SKM-1 (cell line): ENCODE measurements at regions not wholly inside any gene's neighbourhood (a gene's known extent, or its start where the extent isn't known, plus 50 kb on each side); places are given as distances from the start of the nearest gene placed in this dataset.
"Not testable (repeated sequence)": the region's sequence is repeated elsewhere in the genome, so short reads cannot be mapped to it uniquely, and the experiment has no call there.

Experiments
- DNase-seq: peaks from one replicate; lab custom pipeline; 2025; ENCODE audit not compliant: unreplicated experiment; lab: John Stamatoyannopoulos, UW

DNA sequence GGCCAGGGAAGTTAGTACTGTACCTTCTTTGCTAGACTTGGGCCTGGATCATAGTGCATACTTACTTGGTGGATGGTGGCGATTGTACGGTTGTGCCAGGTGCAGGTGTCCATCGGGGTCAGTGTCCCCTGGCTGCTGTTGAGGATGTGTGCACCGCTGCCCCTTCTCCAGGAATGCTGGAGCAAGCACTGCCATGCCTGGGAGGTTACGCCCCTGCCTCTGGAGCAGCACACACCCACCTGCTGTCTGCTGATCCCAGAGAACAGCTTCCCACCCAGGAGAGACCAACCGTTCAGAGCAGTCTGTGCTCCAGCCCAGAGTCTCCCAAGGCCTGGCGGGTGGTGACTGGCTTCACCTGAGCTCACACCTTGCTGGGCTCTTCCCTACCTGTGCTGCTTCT is 286.8 kb upstream of the HS6ST1 start:
- no peak for DNase-seq

DNA sequence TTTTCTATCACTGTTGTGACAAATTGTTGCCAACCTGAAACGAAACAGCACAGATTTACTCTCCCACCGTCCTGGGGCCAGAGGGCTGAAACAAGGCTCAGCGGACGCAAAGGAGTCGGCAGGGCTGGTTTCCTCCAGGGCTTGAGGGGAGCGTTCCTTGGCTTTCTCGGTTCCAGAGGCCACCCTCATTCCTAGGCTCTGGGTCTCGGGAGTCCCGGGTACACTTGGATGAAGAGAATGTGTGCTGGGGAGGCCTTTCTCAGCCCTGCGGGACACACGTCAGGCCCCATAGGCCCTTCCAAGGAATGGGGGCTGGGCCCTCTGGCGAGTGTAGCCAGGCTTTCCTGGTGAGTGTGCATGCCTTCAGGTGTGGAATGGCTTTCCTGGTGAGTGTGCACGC is 287.3 kb upstream of the HS6ST1 start:
- DNase-seq = no peak

- DNase-seq = no peak
Measured at GRCh38 chr2:128606837-128607236, 288.2 kb upstream of the HS6ST1 start.

- DNase-seq = no peak
Measured at GRCh38 chr2:128607440-128607839, 288.8 kb upstream of the HS6ST1 start.

DNA sequence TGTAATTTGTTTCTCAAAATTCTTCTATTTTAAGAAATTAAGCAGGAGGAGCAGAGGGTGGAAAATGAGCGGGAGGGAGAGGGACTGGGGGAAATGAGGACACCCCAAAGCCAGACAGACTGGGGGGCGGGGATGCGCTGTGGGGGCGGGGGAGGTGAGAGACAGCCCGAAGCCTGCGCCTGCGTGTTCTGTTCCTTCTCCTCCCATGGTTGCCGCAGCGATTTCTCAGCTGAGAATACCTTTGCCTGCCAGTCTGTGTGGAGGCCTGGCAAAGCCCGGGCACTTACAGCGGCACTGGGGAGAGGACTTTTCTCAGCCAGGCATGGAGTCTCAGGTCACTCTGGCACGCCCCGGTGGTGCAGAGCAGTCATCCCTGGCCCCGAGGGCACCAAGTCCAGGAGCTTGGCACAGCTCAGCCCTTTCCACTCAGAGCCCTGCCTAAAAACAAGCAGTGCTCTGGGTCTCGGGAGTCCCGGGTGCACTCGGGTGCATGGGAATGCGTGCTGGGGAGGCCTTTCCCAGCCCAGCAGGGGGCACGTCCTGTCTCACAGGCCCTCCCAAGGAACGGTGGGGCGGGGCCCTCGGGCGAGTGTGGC is 289.3 kb upstream of the HS6ST1 start:
- DNase-seq = no peak

DNA sequence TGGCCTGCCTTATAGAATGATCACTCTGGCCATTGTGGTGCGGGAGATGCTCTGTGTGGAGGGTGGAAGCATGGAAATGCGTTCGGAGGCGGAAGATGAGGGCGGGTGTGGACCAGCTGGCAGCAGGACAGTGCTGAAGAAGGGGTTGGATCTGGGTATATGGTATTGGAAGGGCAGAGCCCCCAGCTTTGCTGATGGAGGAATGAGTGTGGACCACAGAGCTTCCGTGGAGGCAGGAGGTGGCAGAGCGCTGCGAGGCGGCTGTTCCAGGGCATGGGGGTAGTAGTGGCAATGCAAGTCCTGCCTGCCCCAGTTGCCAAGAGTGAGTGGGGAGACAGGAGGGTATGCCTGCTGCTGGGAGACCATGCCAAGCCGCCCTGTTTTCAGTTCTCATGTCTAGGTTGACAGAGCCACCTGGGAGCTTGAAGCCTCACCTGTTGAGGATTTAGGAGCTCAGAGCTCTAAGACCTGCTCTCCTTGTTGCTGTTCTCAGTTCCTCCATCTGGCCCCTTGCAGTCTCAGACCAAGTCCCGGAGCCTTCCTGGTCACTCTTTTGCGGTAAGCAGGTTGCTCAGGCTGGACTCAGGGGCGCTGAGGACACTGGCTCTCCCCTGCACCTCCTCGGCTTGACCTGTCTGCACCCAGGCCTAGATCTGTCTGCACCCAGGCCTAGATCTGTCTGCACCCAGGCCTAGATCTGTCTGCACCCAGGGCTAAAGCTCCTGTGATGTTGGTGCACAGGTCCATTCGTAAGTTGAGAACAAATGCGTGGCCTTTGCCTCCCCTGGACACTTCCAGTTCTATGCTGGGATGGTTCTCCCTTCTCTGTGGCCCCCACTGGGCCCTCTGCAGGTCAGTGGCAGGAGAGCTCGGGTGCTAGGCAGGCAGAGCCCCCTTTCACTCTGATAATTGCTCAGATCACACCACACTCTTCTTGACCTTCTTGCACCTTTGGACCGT is 290.5 kb upstream of the HS6ST1 start:
- DNase-seq = no peak

GRCh38 chr2:128610496-128610895 is 291.8 kb upstream of the HS6ST1 start:
- DNase-seq = no peak

DNA sequence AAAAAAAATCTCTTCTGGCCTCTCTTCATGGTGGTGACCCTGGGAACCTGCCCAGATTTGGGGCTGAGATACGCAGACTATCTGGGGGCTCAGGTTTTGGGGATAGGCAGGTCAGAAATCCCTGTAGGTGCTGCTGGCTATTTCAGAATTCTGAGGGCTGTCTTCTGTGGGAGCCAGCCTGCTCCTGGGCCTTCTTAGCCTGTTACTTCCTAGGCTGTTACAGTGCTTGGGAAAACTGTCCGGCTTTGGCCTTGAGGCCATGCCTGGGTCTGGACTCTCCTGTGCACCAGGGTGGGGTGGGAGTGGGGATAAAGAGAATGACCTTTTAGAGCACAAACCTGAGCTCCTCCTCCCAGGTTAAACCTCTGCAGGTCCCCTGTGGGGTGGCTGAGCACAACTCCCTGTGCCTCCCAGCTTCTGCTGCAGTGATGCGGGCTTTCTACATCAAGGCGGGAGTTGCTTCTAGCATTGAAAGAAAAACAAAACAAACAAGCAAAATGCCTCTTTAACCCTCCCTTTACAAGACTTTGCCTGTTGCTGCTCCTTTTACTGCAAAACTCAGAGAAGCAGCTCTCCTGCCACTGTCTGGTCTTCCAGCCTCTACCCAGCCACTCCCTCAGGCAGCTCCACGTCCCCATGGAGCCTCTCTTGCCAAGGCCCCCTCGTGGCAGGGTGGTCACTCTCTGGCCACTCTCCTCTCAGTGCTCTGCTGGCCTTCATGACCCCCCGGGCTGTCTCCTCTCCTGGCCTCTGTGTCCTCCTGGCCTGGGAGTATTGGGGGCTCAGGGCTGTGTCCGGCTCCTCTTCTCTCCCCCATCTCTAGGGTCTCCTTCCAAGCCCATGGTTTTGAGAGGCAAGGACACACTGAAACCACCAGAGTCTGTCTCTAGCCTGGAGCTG is 293.0 kb upstream of the HS6ST1 start:
- DNase-seq = no peak

- DNase-seq = no peak
Measured at GRCh38 chr2:128612628-128613027, 294.0 kb upstream of the HS6ST1 start.

- no peak for DNase-seq
Measured at GRCh38 chr2:128613351-128613750, 294.7 kb upstream of the HS6ST1 start.

DNA sequence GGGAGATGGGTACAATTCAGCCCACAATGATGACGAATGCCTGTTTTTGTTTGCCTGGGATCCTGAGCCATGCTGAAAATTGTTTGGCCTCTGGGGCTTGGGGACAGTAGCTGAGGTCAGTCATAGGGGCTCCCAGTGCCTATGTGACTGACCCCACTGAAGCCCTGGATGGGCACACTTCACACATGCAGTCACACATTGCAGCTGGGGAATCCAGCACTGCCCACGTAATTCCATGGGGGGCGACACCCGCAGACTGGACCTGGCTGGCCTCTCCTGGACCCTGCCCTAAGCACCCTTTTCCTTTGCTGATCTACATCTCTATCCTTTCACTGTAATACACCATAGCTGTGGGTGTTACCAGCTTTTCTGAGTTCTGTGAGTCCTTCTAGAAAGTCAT is 295.2 kb upstream of the HS6ST1 start:
- no peak for DNase-seq

- not testable (repeated sequence) for DNase-seq
Measured at GRCh38 chr2:128614907-128615306, 296.2 kb upstream of the HS6ST1 start.

DNA sequence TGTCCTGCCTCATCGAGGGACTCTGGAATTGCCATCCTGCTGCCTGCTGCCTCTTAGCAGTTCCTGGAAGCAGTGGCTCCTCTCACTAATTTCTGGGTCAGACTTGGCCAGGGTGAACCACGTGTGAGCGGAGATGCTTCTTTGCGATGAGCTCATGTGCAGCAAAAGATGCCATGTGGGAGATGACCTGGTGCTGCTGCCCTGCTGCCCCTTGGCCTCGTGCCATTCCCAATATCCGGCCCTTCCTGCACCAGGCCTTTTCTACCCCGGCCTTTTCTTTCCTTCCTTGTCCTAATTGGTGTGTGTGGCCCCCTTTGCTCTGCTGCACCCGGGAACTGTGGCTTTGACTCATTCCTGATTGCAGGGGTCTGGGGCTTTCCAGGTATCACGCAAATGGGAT is 296.9 kb upstream of the HS6ST1 start:
- no peak for DNase-seq

DNA sequence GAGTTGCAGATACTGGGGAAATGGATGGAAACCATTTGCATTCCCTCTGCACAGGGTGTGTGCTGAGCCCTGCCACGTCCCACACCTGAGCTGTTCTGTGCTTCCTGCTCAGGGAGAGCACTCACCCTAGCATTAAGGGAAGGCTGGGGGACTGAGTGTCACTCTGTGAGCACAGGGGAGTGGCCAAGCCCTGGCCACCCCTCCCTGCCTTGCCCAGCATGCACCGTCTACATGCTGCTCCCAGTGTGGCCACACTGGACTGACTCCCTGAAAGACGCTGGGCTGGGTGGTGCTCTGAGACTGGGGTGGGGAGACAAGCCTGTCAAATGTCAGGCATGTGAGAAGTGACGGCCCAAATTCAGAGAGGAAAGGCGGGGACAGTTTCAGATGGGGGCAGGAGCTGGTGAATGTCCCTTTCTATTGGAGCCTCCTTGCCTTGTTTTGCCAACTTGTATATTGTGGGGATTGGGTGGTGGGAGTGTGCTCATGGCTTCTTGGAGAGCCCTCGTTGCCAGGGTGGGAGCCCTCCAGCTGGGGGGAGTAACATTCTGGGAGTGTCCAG is 298.4 kb upstream of the HS6ST1 start:
- DNase-seq = no peak

DNA sequence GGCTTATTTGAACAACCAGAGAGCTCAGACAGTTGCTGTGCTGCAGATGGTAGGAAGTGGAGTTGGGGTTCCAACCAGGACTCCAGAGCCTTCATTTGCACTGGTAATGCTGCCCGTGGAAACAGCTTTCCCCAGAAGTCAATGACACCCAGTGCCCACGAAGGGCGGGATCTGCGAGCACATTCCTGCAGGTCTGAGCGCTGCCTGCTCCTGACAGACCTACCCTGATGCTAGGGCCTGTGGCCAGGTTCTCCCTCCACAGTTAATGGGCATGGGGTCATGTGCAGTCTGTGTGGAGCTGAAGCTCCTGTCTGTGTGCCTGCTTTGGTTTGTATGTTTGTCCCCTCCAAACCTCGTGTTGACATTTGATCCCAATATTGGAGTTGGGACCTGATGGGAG is 299.0 kb upstream of the HS6ST1 start:
- no peak for DNase-seq

- DNase-seq = no peak
Measured at GRCh38 chr2:128618642-128619041, 300.0 kb upstream of the HS6ST1 start.

DNA sequence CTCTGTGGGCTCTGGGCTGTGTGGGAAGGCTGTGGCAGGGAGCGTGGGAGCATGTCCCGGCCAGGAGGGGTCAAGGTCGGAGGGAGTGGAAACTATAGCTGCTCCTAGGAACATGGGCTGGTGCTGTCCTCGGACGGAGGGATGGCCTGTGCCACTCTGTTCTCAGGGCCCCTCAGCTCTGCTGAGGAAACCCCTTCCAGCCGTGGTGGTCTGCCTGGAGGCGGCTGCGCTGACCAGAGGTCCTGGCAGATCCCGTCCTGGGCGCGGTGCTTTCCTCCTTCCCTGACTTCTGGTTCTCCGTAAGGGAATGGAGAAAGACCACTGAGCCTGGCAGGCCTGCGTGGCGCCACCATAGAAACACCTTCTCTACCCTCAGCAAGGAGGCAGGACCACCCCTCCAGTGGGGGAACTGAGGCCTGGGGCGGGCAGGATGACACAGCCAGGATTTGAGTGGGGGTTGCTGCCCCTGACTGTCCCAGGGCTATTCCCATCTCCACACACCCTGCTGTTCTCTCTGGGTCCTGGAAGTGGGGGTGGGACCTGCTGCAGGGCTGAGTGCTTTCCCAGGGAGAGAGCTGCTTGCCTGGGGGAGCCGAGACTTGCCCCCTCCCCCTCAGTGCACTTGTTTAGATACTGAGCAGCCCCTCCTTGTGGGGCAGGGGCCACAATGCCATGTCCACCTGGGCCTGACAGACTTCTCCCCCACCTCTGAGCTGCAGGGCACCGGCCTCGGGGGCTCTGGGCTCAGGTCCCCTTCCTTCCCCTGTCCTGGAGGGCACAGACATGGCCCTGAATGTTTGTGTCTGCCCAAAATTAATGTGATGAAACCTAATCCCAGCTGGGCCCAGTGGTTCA is 301.0 kb upstream of the HS6ST1 start:
- no peak for DNase-seq

GRCh38 chr2:128621074-128621473 is 302.4 kb upstream of the HS6ST1 start:
- DNase-seq = no peak

DNA sequence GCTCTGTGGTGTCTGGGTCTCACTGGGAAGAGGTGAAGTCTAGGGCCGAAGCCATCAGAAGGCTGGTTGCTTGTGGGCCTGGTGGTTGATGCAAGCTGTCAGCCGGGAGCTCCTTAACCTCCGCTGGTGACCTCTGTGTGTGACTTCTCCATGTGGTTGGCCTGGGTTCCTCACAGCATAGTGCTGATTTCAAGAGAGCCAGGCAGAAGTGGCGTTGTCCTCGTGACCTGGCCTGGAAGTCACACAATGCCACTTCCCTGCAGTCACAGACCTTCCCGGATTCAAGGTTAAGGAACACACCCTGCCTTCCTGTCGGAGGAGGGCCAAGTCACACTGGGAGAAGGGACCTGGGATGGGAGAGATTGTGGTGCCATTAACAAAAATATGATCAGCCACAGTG is 303.7 kb upstream of the HS6ST1 start:
- DNase-seq = no peak

DNA sequence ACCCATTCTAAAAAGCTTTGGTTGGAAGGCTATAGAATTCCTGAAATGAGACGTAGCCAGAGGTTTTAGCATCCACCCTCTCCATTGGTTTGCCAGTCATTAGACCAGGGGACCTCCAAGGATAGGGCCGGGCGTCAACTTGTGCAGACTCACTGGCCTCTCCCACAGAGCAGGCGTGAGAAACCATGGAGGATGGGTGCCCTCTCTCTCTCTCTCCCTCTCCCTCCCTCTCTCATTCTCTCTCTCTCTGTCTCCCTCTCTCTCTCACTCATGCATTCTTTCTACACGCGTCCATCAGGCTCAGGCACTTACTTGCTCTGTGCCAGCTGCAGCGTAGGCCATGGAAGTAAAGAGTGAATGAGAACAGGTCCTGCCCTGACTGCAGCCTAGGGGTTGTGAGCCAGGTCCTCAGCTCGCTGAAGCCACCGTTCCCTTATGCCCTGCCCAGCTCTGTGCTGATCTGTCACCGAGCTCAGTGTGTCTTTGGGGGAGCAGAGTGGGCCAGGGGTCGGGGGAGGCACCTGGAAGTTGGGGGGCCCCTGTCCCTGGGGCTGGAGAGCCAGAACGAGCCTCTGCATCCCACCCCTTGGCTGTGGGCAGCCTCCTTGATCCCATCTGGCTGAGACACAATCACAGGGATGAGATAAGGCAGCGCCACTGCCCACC is 304.4 kb upstream of the HS6ST1 start:
- DNase-seq = no peak
